Suprapubic skin (tissue), 4 donors: ENCODE measurements at regions not wholly inside any gene's neighbourhood (a gene's known extent, or its start where the extent isn't known, plus 50 kb on each side); places are given as distances from the start of the nearest gene placed in this dataset.

Source experiments
- DNase-seq, 2 donors: peaks; one replicate each; pipeline ENCODE4 v3.0.0-alpha.2; 2019; ENCODE audit warnings: low spot score in 2 of 2
- H3K27ac ChIP-seq: fragments of 200-600 bp; sonication (generic); one replicate; pipeline ENCODE4 v1.5.1; 2019
- H3K27me3 ChIP-seq: fragments of 200-600 bp; sonication (generic); one replicate; pipeline ENCODE4 v1.5.1; 2019
- H3K36me3 ChIP-seq: fragments of 200-600 bp; sonication (generic); one replicate; pipeline ENCODE4 v1.5.1; 2019
- H3K4me1 ChIP-seq: fragments of 200-600 bp; sonication (generic); one replicate; pipeline ENCODE4 v1.5.1; 2019
- H3K4me3 ChIP-seq: fragments of 200-600 bp; sonication (generic); one replicate; pipeline ENCODE4 v1.5.1; 2019; ENCODE audit warnings: mild to moderate bottlenecking
- H3K9me3 ChIP-seq: fragments of 200-600 bp; sonication (generic); one replicate; pipeline ENCODE4 v1.5.1; 2019
- CTCF ChIP-seq, 2 donors: fragments of 200-600 bp in 1 of 2; fragments of 450-650 bp in 1 of 2; sonication (generic) in 1 of 2; IDR thresholded peaks; one replicate each; pipeline ENCODE4 v1.5.1; 2016 to 2019; ENCODE audit warnings: antibody characterized with exemption in 2 of 2, mild to moderate bottlenecking in 1 of 2, moderate library complexity in 1 of 2
- EP300 ChIP-seq: sonication (generic); formaldehyde crosslinking; IDR thresholded peaks from one replicate; pipeline ENCODE4 v1.6.1; 2017; ENCODE audit warnings: antibody characterized with exemption
- POLR2A ChIP-seq, 2 donors: fragments of 450-650 bp; IDR thresholded peaks; one replicate each; pipeline ENCODE4 v1.6.1; 2017; ENCODE audit warnings: antibody characterized with exemption in 2 of 2, mild to moderate bottlenecking in 2 of 2, moderate library complexity in 2 of 2
- POLR2AphosphoS5 ChIP-seq, 3 donors: sonication (generic); formaldehyde crosslinking; IDR thresholded peaks; one replicate each; pipeline ENCODE4 v1.6.1; 2017; ENCODE audit warnings: antibody characterized with exemption in 3 of 3
- whole genome bisulfite sequencing: methylation state at CpG from one replicate; pipeline ENCODE4 v1.1.5; 2018; 5-methylcytosine and 5-hydroxymethylcytosine counted together

GRCh38 chr5:142509026-142509425, 176.9 kb downstream of the FGF1 start:
- WGBS: 73% methylated on average over 1 of the region's 1 CpG
- Histone ChIP-seq H3K4me3 (no peak overlapping the region), H3K9me3 (no peaks in the 10 kb centered on the region), H3K4me1 (peaks cover 23% of the 10 kb centered on the region), H3K36me3 (no peaks in the 10 kb centered on the region), H3K27me3 (no peaks in the 10 kb centered on the region), H3K27ac (no peak overlapping the region)
- DNase-seq: no peak
- TF ChIP-seq CTCF (IDR thresholded peaks at IDR 0.05) (no peak), POLR2AphosphoS5 (IDR thresholded peaks at IDR 0.05) (no peak), EP300 (no peak), POLR2A (IDR thresholded peaks at IDR 0.05) (no peak)

- Histone ChIP-seq H3K36me3 (no peaks in the 10 kb centered on the region), H3K27me3 (no peaks in the 10 kb centered on the region), H3K4me3 (no peak overlapping the region), H3K4me1 (peaks cover 23% of the 10 kb centered on the region), H3K9me3 (no peaks in the 10 kb centered on the region), H3K27ac (no peak overlapping the region)
- 87% methylated on average over 2 of the region's 2 CpGs for WGBS
- no peak for DNase-seq
- TF ChIP-seq POLR2AphosphoS5 (IDR thresholded peaks at IDR 0.05) (no peak), CTCF (IDR thresholded peaks at IDR 0.05) (no peak), POLR2A (IDR thresholded peaks at IDR 0.05) (no peak), EP300 (no peak)
Measured at GRCh38 chr5:142508591-142508990, 177.3 kb downstream of the FGF1 start.

- H3K36me3 ChIP-seq: no peaks in the 10 kb centered on the region
- H3K4me1 ChIP-seq: peaks cover 23% of the 10 kb centered on the region
- H3K4me3 ChIP-seq: no peak overlapping the region
- H3K9me3 ChIP-seq: no peaks in the 10 kb centered on the region
- WGBS: 71% methylated on average over 21 of the region's 21 CpGs
- TF ChIP-seq EP300: no peak
- no peaks in the 10 kb centered on the region for H3K27me3 ChIP-seq
- H3K27ac ChIP-seq: no peak overlapping the region
- no peak for DNase-seq
Measured at GRCh38 chr5:142507531-142508372, 178.1 kb downstream of the FGF1 start.

GRCh38 chr5:142506756-142507155, 179.1 kb downstream of the FGF1 start:
- peaks cover 18% of the 10 kb centered on the region for H3K4me1 ChIP-seq
- H3K27me3 ChIP-seq: no peaks in the 10 kb centered on the region
- H3K4me3 ChIP-seq: no peak overlapping the region
- no peaks in the 10 kb centered on the region for H3K36me3 ChIP-seq
- no peak for TF ChIP-seq EP300
- no peak for TF ChIP-seq POLR2A (IDR thresholded peaks at IDR 0.05)
- TF ChIP-seq CTCF (IDR thresholded peaks at IDR 0.05): no peak
- TF ChIP-seq POLR2AphosphoS5 (IDR thresholded peaks at IDR 0.05): no peak
- H3K27ac ChIP-seq: no peak overlapping the region
- DNase-seq: no peak
- 23% methylated on average over 4 of the region's 4 CpGs for WGBS
- H3K9me3 ChIP-seq: no peaks in the 10 kb centered on the region

GRCh38 chr5:142506046-142506445, 179.8 kb downstream of the FGF1 start:
- no peak overlapping the region for H3K4me3 ChIP-seq
- TF ChIP-seq POLR2AphosphoS5 (IDR thresholded peaks at IDR 0.05): no peak
- no peak for TF ChIP-seq EP300
- no peak for TF ChIP-seq POLR2A (IDR thresholded peaks at IDR 0.05)
- no peak for TF ChIP-seq CTCF (IDR thresholded peaks at IDR 0.05)
- H3K27ac ChIP-seq: no peak overlapping the region
- WGBS: 78% methylated on average over 1 of the region's 1 CpG
- no peaks in the 10 kb centered on the region for H3K36me3 ChIP-seq
- no peaks in the 10 kb centered on the region for H3K9me3 ChIP-seq
- peaks cover 15% of the 10 kb centered on the region for H3K4me1 ChIP-seq
- no peak for DNase-seq
- no peaks in the 10 kb centered on the region for H3K27me3 ChIP-seq

- Histone ChIP-seq H3K4me1 (peaks cover under 1% of the 10 kb centered on the region), H3K36me3 (no peaks in the 10 kb centered on the region), H3K27me3 (no peaks in the 10 kb centered on the region), H3K27ac (no peak overlapping the region), H3K4me3 (no peak overlapping the region), H3K9me3 (no peaks in the 10 kb centered on the region)
- no peak for TF ChIP-seq POLR2AphosphoS5 (IDR thresholded peaks at IDR 0.05)
- TF ChIP-seq POLR2A (IDR thresholded peaks at IDR 0.05): no peak
- TF ChIP-seq CTCF (IDR thresholded peaks at IDR 0.05): no peak
- no peak for TF ChIP-seq EP300
- WGBS: 82% methylated on average over 3 of the region's 3 CpGs
- no peak for DNase-seq
Measured at GRCh38 chr5:142501890-142502289, 177.1 kb upstream of the SPRY4 start.
